ENCODE measurements at regions not wholly inside any gene's neighbourhood (a gene's known extent, or its start where the extent isn't known, plus 50 kb on each side); places are given as distances from the start of the nearest gene placed in this dataset.

DNA sequence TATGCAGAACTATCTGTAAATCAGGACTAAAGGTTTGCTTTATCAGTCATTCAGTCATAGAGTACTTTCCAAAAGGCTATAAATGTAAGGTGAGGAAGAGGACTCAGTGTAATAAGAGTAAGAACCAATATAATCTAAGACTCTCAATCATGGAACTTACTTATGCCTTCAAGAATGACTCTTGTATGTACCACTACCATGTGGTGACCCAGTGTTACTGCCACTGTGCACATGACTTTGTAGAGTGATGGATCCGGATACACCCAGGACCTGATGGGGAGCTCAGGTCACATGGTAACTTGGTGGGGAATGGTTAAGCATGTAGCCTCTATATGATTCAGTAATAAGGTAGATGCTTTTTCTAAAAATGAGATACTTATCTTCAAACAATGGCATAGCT is 2099.8 kb downstream of the MRPL39 start:
- DNase-seq (ENCODE audit: low read depth, low spot score) = no peak
- H3K27ac ChIP-seq = no peak overlapping the region

DNA sequence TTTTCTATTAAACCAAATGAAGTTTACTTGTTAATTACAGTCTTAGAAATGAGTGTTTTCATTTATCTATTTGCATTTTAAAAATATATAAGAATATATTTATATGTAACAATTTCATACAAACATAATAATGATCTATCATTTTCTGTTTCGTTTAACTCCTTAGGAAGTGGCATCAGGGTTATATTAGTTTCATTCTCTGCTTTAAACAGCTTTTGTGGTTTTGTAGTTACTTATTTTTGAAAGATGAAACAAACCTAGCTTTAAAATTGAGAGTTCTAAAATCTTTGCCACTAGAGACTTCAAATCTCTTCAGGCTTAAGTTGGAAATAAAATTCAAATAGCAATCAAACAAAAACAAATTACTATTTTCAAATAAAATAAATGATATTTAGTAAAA is 2110.6 kb downstream of the MRPL39 start:
- DNase-seq (ENCODE audit: low read depth, low spot score) = no peak
- H3K27ac ChIP-seq = no peak overlapping the region

DNA sequence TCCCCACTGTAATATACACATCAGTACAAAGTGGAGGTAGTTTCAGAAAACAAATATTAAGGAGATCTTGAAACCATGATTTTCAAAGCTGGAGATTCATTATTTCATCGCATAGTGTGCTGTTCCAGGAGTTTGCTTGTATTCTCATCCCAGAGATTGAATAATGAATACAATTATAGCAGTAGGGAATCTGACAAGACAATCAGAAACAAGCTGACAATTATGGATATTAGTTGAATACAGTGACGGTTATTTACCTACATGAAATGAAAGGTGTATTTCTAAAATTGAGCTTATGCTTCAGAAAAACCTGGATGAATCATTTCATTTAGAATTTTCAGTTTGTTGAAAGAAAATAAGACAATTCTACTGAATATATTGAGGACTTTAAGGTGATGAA is 2119.0 kb downstream of the MRPL39 start:
- H3K27ac ChIP-seq = no peak overlapping the region
- no peak for DNase-seq (ENCODE audit: low read depth, low spot score)

DNA sequence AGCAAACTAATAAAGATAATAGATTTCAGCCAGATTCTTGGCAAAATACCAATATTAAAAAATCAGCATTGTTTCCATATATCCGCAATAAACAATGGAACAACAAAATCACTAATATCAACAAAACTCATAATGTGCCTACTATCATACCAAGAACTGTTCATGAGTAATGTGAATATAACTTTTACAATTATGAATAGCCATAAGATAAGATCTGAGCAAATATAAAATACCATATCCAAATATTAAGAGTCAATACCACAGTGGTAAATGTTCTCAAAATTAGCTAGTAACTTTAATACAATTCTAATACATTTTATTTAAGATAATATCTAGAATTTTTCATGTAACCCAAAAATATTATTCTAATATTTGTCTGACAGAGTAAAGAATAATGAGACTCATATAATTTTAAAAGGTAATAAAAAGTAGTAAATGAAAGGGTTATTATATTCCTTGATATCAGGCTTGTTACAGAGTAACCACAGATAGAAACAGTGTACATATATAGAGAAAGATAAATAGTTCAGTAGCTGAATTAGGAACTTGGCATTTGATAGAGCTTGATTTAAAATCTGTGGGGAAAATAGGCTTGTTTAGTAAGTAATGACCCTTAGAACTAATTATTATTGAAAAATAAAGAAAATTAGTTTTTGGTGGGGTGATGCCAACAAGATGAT is 2126.6 kb downstream of the MRPL39 start:
- DNase-seq (ENCODE audit: low read depth, low spot score) = no peak
- H3K27ac ChIP-seq = no peak overlapping the region

DNA sequence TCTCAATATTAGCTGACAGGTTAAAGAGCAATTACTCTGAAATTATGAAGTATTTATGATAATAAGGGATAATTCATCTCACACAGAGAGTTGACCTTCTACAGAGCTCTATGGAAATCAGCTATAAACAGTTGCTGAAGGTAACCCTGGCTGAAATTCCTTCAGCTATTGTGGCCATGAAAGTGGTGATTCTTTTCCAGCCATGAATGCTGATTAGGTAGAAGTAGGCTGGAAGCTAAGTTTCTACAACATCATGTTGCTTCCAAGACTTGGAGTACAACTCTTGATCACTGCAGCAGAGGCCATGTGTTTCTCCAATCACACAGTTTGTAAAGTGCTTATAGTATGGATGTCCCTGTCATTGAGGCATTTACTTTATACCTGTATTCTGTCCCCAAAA is 2128.9 kb downstream of the MRPL39 start:
- DNase-seq (ENCODE audit: low read depth, low spot score) = no peak
- no peak overlapping the region for H3K27ac ChIP-seq

DNA sequence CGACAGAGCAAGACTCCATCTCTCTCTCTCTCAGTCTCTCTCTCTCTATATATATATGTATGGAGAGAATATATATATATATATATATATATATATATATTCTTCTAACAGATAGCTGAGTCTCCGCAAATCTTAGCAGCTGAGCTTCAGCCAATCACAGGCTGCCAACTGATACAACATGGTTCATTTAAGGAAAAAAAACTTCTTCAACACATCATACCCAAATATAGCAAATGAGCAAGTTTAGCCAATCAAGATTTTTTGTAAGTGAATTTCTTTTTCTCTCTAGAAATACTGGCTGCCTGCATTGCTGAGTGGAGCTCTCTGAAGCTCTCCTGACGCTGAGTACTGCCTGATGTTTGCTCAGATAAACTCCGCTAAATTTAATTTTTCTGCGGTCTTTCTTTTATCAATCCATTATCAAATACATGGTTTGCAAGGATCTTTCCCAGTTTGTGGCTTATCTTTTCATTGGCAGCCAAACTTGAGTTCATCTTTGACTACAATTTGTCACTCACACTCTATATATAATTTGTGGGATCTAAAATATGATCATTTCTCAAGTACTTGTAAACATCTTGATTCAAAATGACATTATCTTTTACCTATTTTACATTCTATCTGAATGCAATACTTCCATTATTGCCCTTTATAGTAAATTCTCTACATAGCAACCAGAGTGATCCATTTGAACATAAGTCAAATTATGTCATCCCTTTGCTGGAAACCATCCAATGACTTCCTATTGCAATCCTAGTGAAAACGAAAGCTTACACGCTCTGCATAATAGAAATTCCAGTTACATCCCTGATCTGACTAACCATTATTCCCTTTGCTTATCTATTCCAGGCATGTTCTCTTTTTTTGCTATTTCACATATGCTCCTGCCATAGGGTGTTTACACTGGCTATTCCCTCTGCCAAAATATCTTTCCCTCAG is 2131.7 kb downstream of the MRPL39 start:
- DNase-seq (ENCODE audit: low read depth, low spot score) = no peak
- no peak overlapping the region for H3K27ac ChIP-seq

DNA sequence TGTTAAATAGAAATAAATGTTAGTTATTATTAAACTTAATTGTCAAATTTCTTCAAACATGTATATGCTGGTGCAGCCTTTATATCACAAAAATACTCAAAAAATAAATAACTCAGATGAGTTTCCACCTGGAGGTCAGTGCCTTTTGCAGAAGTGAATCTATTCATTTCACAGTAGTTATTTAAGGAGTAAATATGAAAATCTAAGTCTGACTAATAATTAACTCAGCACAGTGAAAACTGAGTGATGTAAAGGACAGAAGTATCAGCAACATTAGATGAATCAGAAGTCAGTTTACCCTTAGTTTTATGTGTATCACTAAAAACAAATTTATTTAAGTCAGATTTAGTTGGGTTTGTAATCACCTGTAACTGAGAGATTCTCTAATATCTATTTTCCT is 2135.4 kb downstream of the MRPL39 start:
- DNase-seq (ENCODE audit: low read depth, low spot score) = no peak
- no peak overlapping the region for H3K27ac ChIP-seq

DNA sequence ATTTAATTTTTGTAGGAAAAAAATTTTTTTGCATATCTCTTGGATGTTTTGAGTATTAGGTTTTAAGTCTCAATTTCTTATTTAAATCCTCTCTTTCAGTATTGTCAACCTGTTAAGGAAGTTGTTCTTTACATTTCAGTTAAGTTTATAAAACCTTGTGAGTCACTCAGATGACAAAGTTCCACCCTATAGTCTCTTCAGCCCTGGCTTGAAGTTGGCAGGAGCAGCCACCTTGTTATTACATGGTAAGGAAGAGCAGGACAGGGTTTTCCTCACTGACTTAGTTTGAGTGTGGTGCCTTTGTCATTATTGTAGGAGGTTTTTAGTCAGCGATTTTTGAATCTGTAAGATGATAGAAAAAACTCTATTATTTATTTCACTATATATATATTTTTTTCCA is 2143.9 kb downstream of the MRPL39 start:
- DNase-seq (ENCODE audit: low read depth, low spot score) = no peak
- H3K27ac ChIP-seq = no peak overlapping the region

DNA sequence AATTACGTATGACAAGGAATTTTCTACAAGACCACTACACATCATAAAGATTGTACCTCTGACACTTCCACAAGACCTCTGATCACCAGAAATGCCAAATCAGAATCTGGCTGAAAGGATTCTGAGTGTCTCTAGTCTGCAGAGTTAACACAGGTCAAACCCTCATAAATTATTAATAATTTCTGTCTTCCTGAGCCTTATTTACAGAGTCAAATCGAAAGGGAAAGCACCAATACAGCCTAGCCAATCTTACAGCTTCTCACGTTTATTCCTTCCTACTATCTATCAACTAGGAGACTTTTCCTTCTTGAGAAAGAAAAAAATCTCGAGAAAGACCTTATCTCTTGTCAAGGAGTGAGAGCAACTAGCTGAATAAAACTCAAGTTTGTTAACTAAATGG is 2151.6 kb downstream of the MRPL39 start:
- H3K27ac ChIP-seq = no peak overlapping the region
- DNase-seq (ENCODE audit: low read depth, low spot score) = no peak

DNA sequence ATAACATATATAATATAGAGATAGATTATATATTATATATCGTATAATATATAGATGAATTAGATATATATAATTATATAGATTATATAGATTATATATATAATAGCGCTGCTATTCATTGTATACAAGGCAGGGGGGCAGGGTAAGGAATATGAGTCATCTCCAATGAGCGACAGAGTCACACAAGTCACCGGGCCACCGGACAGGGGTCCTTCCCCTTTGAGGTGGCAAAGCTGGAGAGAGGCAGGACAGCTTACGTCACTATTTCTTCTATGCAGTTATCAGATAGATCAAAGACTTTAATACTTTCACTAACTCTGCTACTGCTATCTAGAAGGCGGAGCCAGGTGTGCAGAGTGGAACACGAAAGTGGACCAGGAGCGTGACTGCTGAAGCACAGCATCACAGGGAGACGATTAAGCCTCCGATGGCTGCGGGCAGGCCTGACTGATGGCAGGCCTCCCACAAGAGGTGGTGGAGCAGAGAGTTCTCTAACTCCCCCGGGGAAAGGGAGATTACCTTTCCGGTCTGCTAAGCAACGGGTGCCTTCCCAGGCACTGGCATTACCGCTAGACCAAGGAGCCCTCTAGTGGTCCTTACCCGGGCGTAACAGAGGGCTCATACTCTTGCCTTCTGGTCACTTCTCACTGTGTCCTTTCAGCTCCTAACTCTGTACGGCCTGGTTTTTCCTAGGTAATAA is 2154.7 kb downstream of the MRPL39 start:
- DNase-seq (ENCODE audit: low read depth, low spot score) = no peak
- H3K27ac ChIP-seq = no peak overlapping the region

DNA sequence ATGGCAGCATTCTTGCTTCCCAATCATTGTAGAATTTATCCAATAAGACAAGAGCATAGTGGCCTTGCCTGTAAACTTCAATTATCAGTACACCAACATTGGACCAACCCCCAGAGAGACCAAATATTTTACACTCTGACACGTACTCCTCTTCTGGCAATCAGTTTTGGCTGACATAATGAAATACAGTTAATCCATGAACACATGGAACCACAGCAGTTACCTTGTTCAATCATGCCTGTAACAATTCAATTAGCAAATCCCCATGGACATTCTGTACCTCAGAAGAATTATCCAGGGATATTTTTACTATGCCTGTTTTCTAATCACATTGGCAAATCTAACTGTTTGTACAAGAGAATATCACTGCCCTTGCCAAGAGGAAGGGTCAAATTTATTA is 2162.0 kb downstream of the MRPL39 start:
- no peak overlapping the region for H3K27ac ChIP-seq
- no peak for DNase-seq (ENCODE audit: low read depth, low spot score)

DNA sequence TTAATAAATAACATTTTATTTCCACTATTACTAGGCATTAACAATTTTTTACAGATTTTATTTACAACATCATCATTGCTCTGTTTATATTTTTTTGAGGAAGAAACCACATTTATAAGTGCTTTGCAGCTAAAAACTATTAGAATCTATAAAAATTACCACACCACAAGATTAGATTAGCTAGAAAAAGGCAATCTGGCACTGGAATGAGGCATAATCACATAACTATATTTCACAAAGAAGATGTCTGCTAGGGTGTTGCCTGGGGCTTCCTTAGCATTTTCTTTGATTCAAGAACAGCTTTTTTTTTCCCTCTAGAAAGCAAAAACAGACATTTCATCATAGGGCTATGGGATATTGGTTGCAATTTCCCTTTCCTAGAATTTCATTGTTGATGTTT is 2169.2 kb downstream of the MRPL39 start:
- no peak for DNase-seq (ENCODE audit: low read depth, low spot score)
- H3K27ac ChIP-seq = no peak overlapping the region

DNA sequence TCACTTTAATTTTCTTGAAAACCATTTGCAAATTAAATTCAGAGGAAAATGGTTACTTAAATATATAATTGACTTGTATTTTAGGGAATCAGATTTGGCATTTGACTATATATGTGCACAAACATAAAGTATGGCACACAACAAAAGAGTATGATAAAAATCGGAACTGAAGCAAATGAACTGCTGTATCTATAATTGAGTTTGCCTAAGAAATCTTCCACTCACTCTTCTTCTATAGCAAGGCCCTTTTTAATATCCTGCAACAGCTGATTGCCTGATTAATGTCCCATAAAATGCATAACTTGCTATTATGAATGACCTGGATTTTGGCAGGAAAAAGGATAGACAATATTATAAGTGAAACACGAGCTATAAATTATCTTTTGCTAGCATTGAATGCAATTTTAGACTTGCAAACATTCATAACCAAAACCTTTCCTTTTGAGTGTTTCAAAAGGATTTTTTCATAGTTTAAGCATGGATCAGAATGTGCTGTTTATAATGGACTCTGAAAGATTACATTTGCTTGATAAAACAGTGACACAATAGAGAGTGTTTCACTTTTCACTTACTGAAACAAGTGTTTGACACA is 2204.3 kb downstream of the MRPL39 start:
- H3K27ac ChIP-seq = no peak overlapping the region
- no peak for DNase-seq (ENCODE audit: low read depth, low spot score)

DNA sequence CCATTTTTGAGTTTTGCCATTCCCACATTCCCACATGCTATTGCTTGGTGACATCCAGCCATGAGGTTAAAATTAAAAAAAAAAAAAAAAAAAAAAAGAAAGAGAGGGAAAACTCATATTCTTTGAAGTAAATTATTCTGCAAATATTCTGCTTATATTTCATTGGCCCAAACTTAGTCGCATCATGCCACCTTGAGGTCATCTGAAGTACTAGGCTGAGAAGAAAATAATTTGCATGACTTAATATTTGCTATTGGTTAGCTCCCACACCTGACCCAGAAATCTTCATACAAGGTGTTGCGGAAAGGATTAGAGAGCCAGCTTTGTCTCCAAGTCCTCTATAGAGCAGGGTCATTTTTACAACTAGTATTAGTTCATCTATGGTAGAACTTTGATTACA is 2206.0 kb downstream of the MRPL39 start:
- no peak for DNase-seq (ENCODE audit: low read depth, low spot score)
- H3K27ac ChIP-seq = no peak overlapping the region

DNA sequence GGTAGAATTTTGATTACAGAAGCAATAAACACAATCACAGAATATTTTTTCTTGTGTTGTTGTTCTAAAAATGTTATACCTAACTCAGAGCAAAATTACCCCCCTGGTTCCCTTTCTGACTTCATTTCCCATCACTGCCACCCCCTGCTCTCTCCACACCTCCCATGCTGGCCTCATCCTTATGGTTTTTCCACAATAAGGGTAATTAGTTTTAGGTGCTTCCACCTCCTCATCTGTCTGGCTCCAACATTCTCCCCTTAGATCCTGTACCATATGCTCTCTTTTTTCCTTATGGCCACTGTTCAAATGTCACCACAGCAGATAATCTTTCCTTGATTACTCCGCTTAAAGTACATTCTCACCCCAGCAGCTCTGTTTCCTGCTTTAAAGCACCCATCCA is 2208.6 kb downstream of the MRPL39 start:
- H3K27ac ChIP-seq = no peak overlapping the region
- no peak for DNase-seq (ENCODE audit: low read depth, low spot score)

DNA sequence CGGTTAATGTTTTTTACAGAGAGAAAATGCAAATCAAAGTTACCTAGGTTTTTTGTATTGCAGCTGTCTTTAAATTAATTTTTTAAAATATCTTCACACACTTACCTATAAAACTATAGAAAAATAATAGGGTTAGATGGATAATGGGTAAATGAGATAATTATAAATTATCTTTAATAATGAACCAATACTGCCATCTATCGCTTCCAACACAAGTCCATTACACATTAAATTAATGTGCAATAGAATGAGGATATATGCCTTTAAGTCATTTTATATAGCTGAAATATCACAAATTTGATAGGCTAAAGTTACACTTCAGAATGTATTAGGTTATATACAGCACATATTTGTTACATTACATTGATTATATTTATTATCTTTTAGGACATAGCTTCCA is 2212.8 kb downstream of the MRPL39 start:
- no peak for DNase-seq (ENCODE audit: low read depth, low spot score)
- H3K27ac ChIP-seq = no peak overlapping the region

DNA sequence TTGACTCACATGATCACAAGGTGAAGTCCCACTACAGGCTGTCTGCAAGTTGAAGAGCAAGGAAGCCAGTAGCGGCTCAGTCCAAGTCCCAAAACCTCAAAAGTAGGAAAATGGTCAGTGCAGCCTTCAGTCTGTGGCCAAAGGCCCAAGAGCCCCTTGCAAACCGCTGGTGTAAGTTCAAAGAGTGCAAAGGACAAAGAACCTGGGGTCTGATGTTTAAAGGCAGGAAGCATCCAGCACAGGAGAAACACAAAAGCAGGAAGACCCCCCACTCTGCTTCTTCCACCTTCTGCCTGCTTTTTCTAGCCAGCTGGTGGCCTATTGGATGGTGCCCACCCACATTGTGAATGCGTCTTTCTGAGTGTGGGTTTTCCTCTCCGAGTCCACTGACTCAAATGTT is 2222.6 kb downstream of the MRPL39 start:
- H3K27ac ChIP-seq = no peak overlapping the region
- DNase-seq (ENCODE audit: low read depth, low spot score) = no peak

DNA sequence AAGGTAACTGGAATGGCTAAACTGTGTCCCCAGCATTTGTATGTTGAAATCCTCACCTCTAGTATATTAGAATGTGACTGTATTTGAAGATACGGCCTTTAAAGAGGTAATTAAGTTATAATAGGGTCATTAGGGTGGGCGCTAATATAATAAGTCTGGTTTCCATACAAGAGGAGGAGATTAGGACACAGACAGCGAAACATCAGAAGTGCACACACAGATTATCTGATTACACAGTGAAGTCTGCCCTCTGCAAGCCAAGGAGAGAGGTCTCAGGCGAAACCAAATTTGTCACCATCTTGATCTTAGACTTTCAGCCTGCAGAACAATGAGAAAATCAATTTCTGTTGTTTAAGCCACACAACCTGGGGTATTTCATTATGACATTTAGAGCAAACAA is 2233.1 kb downstream of the MRPL39 start:
- no peak overlapping the region for H3K27ac ChIP-seq
- DNase-seq (ENCODE audit: low read depth, low spot score) = no peak

DNA sequence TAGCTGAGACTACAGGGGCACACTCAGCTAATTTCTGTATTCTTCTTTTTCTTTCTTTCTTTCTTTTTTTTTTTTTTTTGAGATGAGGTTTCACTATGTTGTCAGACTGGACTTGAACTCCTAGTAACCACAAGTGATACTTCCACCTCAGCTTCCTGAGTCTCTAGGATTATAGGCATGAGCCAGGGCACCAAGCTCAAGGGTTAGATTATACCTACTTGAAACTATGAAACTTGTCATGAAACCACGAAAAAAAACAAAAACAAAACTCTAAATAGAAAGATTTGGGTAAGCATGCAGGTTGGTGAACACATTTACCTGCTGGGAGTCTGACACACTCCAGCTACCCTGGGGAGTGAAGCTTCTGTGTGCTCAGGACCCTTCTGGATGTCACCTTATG is 2250.4 kb downstream of the MRPL39 start:
- DNase-seq (ENCODE audit: low read depth, low spot score) = no peak

DNA sequence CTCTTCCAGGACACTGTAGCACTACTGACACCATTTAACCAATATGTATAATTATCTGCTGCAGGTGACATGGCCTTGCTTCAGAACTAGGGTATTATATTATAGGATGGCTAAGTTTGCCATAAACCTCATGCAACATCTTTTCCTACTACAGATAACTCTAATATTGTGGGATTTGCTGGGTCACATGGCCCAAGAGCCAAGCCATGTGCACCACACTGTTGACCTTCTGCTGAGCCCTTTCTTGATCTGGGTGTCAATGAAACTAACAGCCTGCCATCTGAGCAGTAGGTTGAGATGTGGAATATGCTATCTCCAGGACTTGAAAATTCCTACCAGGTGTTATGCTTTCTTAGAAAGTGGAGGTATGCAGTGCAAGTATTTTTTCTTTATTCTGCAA is 2291.1 kb downstream of the MRPL39 start:
- H3K27ac ChIP-seq = no peak overlapping the region
- no peak for DNase-seq (ENCODE audit: low read depth, low spot score)

More for the DNA sequence above, 2250.4 kb downstream of the MRPL39 start:
- H3K27ac ChIP-seq = no peak overlapping the region

DNA sequence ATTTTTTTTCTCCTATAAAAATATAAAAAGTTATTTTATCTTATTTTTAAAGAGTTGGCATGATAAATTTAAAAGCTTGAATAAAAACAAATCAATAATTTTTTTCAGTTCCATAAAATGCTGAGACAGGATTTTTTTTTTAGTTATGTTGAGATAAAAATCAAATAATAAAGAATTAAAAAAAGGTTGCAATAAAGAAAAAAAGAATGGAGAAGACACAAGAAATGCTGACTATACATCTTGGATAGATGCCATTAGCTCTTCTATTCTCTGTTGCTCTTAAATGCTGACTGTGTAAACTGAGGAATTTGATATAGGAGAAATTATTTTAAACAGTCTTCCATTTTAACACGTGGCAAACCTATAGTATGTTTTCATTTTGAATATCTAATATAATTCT is 2298.5 kb downstream of the MRPL39 start:
- DNase-seq (ENCODE audit: low read depth, low spot score) = no peak
- no peak overlapping the region for H3K27ac ChIP-seq

All from epithelial cell of prostate (primary cell).